HG03469 (cell line): ENCODE measurements at regions not wholly inside any gene's neighbourhood (a gene's known extent, or its start where the extent isn't known, plus 50 kb on each side); places are given as distances from the start of the nearest gene placed in this dataset.
"Not testable (repeated sequence)": the region's sequence is repeated elsewhere in the genome, so short reads cannot be mapped to it uniquely, and the experiment has no call there.

Experiments used
- ATAC-seq: cut with Tn5 transposase; IDR thresholded peaks from one replicate; pipeline ENCODE4 v1.9.1; 2021; ENCODE audit warnings: mild to moderate bottlenecking, moderate library complexity, moderate number of reproducible peaks; ENCODE audit not compliant: unreplicated experiment

DNA sequence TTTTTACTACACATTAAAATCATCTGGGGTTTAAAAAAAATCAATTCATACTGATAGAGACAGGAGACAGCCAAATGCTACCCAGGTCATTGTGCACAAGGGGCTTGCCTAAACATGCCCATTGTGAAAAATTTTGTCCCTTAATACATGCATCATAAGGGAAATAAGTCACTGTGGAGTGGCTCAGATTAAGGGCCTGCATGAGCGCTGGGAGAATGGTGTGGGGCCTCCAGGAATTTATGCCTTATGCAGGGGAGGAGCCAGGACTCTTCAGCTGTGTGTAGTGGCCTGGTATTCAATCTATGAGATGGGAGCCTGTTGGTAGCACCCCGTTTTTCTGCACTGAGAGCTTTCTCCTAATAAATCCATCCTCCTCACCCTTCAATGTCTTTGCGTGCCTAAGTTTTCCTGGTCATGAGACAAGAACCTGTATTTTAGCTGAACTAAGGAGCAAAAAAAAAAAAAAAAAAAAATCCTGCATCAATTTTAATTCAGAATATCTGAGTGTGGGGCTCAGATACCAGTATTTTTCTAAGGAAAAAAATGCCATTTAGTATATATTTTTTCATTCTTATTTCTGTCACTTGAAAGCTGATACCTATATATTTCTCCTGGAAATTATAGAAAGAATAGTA, 997.6 kb upstream of the ATXN8OS start:
- ATAC-seq: no peak

DNA sequence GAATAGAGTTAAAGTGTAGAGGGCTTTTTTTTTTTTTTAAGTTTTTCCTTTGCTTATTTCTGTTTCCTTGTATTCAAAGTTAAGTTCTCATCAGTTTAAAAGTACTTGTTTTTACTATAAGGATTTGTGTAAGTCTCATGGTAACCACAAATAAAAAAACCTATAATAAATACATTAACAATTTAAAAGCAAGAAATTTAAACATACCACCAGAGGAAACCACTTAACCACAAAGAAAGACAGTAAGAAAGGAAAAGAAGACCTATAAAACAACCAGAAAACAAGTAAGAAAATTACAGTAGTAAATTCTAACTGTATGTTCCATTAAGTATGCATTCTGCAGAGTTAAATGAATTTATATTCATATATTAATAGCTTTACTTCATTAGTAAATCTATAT, 999.1 kb upstream of the ATXN8OS start:
- ATAC-seq: no peak

DNA sequence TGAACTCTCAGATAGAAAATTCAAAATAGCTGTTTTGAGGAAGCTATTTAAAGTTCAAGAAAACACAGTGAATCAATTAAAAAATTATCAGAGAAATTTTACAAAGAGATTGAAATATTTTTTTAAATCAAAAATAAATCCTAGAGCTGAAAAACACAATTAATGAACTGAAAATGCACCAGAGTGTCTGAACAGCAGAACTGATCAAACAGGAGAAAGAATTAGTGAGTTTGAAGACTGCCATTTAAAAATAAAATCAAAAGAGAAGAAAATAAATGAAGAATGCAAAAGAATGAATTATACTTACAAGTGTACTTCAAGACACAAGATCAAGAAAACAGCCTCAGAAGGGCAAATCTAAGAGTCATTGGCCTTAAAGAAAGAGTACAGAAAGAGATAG, 1000.2 kb upstream of the ATXN8OS start:
- ATAC-seq: no peak

DNA sequence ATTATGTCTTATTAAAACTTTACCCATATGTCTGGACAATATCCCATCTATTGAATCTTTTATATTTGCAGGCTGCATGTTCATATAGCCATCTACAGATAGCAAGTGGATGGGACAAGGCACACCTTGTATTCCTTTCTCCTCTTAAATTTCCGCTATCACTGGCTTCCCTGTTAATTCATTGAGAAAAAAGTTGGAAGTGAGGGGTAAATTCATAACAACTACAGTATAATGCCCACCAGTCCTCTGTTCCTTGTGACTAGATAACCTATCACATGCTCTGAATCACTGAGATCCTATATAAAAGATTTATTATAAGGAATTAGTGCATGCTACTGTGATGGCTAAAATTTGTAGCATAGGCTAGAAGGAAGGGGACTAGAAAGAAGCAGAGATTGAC, 1005.8 kb upstream of the ATXN8OS start:
- no peak for ATAC-seq

DNA sequence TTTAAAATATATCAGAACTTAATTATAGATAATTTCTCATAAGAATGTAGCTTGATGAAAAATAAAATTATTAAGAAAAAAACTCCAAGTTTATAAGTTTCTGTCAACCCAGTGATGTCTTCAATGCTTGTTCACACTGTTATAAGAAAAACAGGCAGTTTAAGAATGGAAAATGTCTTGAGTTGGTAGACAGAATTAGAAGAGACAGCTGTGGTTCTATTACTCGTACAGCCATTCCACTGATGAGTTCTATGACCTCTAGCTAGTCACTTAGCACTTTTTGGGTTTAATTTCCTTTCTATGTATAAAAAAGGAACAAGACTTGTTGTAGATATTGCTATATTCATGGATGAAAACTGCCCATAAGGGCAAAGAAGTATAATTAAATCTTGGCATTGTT, 1013.1 kb upstream of the ATXN8OS start:
- ATAC-seq: no peak

DNA sequence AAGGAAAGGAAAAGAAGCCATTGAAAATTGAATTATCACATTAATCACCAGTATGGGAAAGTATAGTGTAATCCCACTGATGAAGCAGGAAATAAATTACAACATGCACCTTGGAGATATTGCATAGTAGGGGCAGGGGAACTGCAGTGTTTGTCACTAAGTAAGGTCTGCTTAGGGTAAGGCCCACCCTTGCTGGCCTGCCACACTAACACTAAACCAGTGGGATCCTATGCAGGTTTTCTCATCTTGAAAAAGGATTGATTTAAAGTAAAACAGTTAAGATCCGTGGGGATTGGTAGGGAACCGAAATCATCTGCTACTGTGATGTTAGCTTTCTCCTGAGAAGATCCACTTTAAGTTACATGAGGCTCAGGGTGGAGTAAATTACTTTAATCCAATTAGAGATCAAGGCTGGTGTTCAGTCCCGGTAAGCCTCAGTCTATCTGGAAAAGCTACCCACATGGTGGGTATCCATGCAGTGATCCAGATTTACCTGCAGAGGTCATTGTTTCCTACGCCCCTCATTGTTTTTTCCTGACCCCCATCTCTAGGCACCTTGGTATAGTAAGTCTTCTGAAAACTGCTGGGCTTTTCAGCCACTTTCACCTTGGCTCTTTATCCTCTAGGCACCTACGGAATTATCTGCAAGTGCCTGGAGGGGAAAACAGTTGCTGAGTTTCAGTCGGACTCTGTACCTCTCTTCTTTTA, 1014.9 kb upstream of the ATXN8OS start:
- ATAC-seq: no peak

DNA sequence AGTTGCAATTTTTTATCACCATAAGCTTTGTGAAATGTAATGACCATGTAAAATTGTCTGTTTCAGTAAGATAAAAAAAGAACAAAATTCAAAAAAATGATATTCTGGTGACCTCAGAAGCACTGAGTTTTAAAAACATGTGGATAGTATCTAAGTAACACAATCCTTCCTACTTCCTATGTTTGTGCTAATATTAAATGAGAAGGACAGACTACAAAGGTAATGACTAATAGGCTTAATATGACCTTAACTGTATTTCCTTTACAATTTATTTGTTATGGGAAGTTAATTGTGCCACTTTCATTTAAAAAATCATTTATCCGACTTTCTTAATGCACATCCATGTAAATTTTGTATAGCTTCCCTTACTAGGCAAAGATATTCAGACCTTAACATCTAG, 1030.4 kb upstream of the ATXN8OS start:
- no peak for ATAC-seq

DNA sequence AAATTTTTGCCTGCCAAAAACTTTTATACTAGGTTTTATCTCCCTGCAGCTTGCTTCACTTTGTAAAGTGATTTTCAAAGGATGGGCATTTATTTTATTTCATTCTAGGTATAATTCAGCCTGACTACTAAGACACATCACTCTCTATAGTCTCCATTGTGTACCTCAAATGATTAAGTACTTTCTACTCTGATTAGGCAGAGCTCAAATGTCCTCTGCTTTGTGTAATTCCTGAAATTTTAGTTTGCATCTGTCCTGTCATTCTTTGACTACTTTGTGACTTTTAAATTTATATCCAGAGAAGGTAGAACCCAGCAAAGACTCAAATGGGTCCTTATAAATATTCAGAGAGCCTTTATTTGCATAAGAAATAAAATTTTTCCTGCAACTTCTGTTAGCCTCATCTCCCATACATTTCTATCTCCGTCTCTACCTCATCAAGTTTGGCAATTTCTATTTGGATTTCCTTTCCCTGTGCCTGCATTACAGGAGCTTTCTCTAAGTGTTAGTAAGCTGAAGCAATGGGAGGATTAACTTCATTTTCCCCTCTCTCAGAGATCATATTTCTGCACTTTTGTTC, 1038.0 kb upstream of the ATXN8OS start:
- no peak for ATAC-seq

DNA sequence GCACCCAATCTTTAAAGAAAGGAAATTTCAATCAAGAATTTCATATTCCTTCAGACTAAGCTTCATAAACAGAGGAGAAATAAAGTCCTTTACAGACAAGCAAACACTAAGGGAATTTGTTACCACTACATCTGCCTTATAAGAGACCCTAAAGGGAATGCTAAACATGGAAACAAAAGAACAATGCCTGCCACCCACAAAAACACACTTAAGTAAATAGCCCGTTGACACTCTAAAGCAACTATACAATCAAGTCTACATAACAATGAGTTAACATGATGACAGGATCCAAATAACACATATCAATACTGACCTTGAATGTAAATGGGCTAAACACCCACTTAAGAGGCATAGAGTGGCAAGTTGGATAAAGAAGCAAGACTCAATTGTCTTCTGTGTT, 1056.9 kb upstream of the ATXN8OS start:
- no peak for ATAC-seq

DNA sequence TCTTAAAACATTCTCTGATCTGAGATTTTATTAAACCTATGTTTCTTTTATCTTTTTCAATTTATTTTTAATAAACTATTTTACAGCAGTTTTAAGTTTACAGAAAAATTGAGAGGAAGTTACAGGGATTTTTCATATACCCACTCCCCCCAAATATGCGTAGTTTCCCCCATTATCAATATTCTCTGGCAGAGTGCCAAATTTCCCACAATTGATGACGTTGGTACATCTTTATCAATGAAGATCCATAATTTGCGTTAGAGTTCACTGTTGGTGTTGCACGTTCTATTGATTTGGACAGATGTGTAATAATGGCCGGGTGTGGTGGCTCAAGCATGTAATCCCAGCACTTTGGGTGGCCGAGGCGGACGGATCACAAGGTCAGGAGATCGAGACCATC, 1063.0 kb upstream of the ATXN8OS start:
- ATAC-seq: no peak

DNA sequence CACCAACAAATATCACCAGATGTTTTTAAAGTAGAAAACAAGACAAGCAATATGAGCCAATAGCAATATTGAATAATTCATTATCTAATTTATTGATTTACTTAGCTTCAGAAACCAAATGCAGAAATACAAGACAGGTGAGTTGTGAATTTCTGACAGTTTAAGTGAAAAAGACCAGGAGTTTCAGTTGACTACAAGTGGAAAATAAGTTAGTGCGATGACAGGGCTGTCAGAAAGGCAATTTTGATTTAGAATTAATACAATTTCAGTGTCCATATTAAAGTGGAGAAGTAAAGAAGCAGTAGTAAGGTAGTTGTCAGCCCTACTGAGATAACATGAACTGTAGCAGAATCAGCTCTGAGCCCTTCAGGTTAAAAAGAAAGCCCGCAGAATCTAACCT, 1066.7 kb upstream of the ATXN8OS start:
- ATAC-seq: no peak

DNA sequence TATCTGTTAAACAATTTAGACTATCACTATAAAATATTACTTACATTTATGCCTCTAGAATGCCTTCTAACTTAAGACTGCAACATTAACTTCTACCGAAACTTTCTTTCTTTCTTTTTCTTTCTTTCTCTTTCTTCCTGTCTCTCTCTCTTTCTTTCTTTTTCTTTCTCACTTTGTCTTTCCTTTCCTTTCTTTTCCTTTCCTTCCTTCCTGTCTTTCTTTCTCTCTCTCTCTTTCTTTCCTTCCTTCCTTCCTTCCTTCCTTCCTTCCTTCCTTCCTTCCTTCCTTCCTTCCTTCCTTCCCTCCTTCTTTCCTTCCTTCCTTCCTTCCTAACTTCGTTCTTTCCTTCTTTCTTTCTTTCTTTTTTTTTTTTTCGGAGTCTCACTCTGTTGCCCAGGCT, 1071.9 kb upstream of the ATXN8OS start:
- ATAC-seq: no peak

DNA sequence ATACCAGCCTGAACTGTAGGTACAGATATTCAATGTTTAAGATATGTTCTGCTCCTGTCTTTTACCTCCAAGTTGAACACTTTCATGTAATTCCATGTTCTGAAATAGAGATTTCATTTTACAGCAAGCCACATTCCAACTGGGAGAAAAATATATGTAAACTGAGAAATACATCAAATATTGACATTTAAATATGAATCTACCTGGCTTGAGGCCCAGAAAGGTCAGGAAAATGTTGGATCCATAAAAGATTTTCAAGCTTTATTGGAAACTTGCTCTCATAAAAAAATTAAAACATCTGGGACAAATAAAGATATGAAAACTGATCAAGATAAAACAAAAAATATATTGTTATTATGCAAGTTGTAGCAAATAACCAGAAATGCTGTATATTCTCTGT, 1078.7 kb upstream of the ATXN8OS start:
- no peak for ATAC-seq

DNA sequence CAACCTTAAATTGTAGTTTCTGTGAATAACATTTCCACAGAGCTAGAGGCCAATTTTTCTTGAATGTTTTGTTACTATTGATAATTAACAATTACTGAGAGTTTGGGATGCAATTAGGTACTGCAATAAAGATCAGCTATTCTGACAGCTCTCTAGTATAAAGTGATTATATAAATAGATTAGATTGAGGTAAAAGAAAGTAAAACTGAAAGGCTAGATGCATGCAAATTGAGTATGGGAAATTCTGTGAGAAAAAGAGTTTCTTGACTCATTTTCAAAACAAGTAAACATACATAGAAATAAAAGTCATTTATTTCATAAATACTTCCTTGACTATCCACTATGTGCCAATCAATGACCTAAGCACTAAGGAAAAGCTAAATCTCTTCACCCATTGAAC, 1087.5 kb upstream of the ATXN8OS start:
- no peak for ATAC-seq

DNA sequence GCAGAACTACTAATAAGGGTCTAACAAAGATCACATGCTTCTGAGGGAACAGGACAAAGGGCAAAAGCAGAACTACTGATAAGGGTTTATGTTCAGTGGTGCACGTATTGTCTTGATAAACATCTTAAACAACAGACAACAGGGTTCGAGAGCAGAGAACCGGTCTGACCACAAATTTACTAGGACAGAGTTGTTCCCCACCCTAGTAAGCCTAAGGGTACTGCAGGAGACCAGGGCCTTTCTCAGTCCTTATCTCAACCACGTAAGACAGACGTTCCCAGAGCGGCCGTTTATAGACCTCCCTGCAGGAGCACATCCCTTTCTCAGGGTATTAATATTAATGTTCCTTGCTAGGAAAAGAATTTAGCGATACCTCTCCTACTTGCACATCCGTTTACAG, 1089.5 kb upstream of the ATXN8OS start:
- ATAC-seq: not testable (repeated sequence)

DNA sequence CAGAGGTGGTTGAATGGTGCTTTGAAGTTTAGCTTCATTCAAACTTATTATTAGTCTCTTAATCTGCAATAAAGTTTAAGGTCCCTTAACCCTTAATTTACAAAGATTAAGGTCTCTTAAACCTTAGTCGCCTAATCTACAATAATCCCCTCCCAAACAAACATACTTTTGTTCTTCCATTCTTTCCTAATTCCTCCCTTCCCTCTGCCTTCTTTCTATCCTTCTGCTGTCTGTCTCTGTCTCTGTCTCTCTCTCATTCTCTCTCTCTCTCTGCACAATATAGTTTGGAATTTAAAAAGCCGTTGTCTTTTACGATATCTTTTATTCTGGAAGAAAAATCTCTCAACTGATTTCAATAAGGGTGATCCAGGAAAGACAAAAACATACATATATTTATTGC, 1096.8 kb upstream of the ATXN8OS start:
- ATAC-seq: no peak

DNA sequence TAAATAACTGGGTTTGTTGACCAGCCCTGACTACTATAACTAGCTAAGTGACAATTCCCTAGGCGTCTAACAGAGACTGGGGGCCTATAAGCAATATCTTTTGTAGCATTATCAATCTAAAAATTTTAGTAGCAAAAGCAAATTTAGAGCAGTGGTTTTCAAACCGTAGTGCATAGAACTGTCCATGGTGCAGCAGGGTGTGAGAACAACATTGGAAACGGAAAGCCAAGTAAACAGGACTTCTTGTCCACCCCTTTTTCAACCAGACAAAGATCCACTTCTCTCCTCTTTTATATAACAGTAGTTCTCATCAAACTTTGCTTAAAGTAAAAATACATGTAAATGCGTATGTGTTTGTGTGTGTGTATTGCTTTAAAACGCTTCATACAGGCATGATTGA, 1099.1 kb upstream of the ATXN8OS start:
- no peak for ATAC-seq

DNA sequence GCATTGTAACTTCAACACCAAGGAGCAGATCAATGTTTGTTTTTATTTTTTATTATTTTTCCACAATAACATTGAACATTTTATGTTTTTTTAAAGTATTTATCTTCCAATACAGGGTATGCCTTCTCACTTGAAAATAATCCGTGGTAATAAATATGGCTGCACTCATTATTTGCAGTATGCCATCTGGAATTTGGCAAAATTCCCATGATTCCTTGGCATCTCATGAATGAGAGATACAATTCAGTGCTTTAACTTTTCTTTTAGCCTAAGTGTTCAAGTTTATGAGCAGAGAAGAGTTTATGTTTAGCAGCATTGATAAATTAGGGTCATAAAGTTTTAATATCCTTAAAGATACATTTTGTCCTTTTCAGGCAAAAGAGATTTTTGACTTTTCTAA, 1109.6 kb upstream of the ATXN8OS start:
- ATAC-seq: no peak

DNA sequence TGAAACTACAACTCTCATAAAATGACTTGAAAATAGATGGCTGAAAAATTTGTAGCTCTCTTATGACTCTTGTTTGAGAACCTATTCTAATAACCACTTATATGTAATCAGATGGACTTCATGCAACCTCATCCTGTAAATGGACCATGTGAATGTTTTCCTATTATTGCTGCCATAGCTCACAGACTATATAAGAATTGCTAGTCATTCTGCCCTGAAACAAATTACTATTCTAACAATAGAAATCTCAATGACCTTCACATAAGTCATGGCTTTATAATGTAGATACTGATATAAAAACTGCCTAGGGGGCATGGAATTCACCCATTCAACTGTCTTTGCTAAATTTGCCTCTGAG, 1111.0 kb upstream of the ATXN8OS start:
- no peak for ATAC-seq

DNA sequence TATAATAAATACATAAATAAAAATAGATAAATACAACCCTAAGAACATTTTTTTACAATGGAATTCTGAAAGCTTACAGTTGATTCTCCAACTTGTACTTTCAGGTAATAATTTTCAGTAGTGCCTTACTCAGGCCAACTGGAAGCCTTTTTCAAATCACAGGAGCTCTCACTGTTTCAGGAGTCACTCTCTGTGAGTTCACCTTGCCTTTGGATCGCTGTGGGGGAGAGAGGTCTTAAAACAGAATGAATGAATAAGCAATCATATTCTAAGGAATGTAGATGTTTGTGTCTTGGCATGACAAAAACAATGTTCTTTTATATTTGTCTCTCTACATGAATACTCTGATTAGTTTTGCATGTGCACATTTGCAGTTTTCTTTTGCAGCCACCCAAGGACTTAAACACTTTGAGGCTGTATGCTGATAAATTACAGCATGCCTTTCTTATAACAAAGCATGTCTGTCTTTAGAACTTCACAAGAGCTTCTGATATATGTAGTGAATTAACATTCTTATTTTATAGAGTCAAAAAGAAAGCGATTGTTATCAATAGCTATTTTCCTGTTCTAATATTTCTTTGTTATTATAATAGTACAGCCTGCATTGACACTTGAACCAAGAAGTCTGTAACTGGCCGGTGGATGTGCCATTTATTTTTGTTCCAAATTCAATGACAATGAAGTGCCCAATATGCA, 1111.5 kb upstream of the ATXN8OS start:
- ATAC-seq: no peak

DNA sequence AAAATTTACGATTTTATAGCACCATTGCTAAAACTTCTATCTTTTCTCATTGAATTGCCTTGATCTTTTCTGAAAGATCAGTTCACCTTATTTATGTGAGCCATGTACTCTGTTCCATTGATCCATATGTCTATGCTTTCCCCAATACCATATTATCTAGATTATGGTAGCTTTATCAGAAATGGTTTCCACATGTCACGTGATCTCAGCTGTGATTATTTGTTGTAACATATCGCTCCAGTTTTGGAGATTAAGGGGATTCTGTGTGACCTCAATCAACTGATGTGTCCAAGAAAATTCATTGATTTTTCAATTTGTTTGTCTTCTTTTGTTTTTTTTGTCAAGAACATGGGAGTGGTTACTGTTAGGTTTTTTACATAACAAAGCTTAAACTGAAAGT, 1114.5 kb upstream of the ATXN8OS start:
- ATAC-seq: no peak

DNA sequence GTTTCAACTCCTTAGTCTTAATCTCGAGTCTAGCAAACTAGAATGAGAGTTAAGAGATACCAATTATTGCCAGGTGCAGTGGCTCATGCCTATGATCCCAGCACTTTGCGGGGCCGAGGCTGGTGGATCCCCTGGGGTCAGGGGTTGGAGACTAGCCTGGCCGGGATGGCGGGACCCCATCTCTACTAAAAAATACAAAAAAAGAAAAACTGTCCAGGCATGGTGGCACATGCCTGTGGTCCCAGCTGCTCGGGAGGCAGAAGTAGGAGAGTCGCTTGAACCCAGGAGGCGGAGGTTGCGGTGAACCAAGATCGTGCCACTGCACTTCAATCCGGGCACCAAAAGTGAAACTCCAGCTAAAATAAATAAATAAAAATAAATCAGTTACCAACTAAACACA, 1119.5 kb upstream of the ATXN8OS start:
- ATAC-seq: no peak
